Parathyroid adenoma (tissue), 2 donors: ENCODE measurements at regions not wholly inside any gene's neighbourhood (a gene's known extent, or its start where the extent isn't known, plus 50 kb on each side); places are given as distances from the start of the nearest gene placed in this dataset.

Experiments
- H2AFZ ChIP-seq: fragments of 300-600 bp; sonication (generic); one replicate; pipeline ENCODE4 v1.7.0; 2017; ENCODE audit warnings: antibody characterized with exemption, mild to moderate bottlenecking
- H3K27ac ChIP-seq: fragments of 300-600 bp; sonication (generic); one replicate; pipeline ENCODE4 v1.7.0; 2017
- H3K27me3 ChIP-seq: fragments of 300-600 bp; sonication (generic); one replicate; pipeline ENCODE4 v1.7.0; 2017; ENCODE audit warnings: low read length; ENCODE audit not compliant: control insufficient read depth, insufficient read depth
- H3K36me3 ChIP-seq: fragments of 300-600 bp; sonication (generic); one replicate; pipeline ENCODE4 v1.7.0; 2017; ENCODE audit warnings: low read length; ENCODE audit not compliant: control insufficient read depth, insufficient read depth
- H3K4me1 ChIP-seq: fragments of 300-600 bp; sonication (generic); one replicate; pipeline ENCODE4 v1.7.0; 2017; ENCODE audit warnings: control low read depth
- H3K4me2 ChIP-seq: fragments of 300-600 bp; sonication (generic); one replicate; pipeline ENCODE4 v1.7.0; 2017; ENCODE audit warnings: low read length
- H3K4me3 ChIP-seq: fragments of 300-600 bp; sonication (generic); one replicate; pipeline ENCODE4 v1.7.0; 2017; ENCODE audit warnings: low read depth, low read length
- H3K79me2 ChIP-seq: fragments of 300-600 bp; sonication (generic); one replicate; pipeline ENCODE4 v1.7.0; 2017; ENCODE audit warnings: control low read depth
- H3K9ac ChIP-seq: fragments of 300-600 bp; sonication (generic); one replicate; pipeline ENCODE4 v1.7.0; 2017; ENCODE audit warnings: mild to moderate bottlenecking
- H3K9me3 ChIP-seq: fragments of 300-600 bp; sonication (generic); one replicate; pipeline ENCODE4 v1.7.0; 2017; ENCODE audit warnings: low read length; ENCODE audit not compliant: control insufficient read depth
- TF ChIP-seq, protein P1 (sequence below): fragments of 300-600 bp; sonication (generic); IDR thresholded peaks from one replicate; pipeline ENCODE4 v1.7.0; 2017; ENCODE audit warnings: antibody characterized with exemption, mild to moderate bottlenecking
- donor health status: primary hyperparathyroidism.

DNA sequence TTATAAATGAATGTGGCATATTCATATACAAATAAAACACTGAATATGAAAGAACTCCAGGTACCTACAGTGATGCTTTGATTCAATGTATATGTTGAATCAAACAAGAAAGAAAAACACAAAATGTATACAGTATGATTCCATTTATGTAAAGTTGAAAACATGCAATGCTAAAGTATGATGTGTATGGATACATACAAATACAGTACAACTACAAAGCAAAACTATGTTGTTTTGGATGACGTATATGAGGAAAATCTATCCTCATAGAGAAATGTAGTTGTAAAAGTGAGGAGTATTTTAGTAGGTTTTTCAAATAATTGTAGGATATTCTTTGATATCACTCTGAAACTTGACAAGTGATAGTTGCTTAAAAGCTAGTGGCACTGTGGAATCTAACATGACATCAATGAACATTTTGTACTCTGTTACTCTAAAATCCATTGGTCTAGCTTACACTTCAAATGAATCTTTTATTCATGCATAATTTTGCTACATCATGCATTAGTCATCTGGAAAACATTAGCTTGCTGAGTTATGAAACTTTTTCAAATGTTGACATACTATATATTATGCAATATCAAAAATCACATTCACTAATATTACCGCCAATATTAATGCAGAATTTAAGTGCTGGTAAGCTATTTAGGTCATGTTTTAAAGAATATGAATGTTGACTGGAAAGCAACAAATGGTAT is 278.1 kb upstream of the CHRNA7 start:
- no peak overlapping the region for H2AFZ ChIP-seq
- TF ChIP-seq, protein P1, sequence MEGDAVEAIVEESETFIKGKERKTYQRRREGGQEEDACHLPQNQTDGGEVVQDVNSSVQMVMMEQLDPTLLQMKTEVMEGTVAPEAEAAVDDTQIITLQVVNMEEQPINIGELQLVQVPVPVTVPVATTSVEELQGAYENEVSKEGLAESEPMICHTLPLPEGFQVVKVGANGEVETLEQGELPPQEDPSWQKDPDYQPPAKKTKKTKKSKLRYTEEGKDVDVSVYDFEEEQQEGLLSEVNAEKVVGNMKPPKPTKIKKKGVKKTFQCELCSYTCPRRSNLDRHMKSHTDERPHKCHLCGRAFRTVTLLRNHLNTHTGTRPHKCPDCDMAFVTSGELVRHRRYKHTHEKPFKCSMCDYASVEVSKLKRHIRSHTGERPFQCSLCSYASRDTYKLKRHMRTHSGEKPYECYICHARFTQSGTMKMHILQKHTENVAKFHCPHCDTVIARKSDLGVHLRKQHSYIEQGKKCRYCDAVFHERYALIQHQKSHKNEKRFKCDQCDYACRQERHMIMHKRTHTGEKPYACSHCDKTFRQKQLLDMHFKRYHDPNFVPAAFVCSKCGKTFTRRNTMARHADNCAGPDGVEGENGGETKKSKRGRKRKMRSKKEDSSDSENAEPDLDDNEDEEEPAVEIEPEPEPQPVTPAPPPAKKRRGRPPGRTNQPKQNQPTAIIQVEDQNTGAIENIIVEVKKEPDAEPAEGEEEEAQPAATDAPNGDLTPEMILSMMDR = no peak
- no peak overlapping the region for H3K27ac ChIP-seq
- no peak overlapping the region for H3K9ac ChIP-seq
- no peak overlapping the region for H3K4me2 ChIP-seq
- H3K4me3 ChIP-seq = no peak overlapping the region
- no peaks in the 10 kb centered on the region for H3K36me3 ChIP-seq
- H3K4me1 ChIP-seq = no peaks in the 10 kb centered on the region
- no peaks in the 10 kb centered on the region for H3K9me3 ChIP-seq
- H3K79me2 ChIP-seq = no peaks in the 10 kb centered on the region
- no peaks in the 10 kb centered on the region for H3K27me3 ChIP-seq

DNA sequence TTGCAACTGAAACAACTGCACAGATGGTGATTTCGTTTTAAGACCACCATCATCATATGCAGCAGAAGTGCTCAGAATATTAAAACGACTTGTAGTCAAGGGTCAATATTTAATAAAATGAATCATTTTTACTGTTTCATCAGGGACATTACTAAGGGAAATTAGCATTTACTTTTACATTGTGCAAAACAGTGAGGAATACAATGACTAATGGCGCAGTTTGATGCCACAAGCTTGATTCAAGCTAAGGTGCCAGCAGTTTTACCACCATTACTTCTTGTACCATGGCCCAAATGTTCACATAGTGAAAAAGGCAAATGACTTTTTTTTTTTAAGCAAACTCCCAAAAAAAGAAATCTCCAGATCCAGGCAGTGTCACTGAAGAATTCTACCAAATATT is 277.4 kb upstream of the CHRNA7 start:
- Histone ChIP-seq H3K9me3 (no peaks in the 10 kb centered on the region), H3K4me1 (no peaks in the 10 kb centered on the region), H3K36me3 (no peaks in the 10 kb centered on the region), H3K4me2 (no peak overlapping the region), H3K27me3 (no peaks in the 10 kb centered on the region), H3K9ac (no peak overlapping the region), H3K79me2 (no peaks in the 10 kb centered on the region), H3K4me3 (no peak overlapping the region), H3K27ac (no peak overlapping the region), H2AFZ (no peak overlapping the region)
- TF ChIP-seq, protein P1 = no peak

DNA sequence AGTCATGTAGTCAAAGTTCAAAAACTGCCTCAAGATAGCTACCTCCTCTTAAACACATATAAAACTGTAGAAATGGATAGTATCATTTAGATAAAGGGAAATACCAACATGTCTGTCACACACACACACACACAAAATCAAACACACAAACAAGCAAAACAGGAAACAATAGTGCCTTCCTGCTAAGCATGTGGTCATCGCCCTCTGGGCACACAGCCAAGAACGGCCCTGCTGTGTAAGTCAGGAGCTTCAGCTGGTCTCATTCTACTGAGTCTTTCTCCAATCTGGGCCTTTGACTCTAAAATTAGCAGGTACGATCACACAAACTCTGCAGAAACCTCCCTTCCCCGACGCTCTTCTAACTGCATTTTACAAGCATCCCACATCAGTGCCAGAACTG is 272.2 kb upstream of the CHRNA7 start:
- H3K27me3 ChIP-seq = no peaks in the 10 kb centered on the region
- H3K36me3 ChIP-seq = no peaks in the 10 kb centered on the region
- H3K27ac ChIP-seq = no peak overlapping the region
- H3K4me3 ChIP-seq = no peak overlapping the region
- H3K9ac ChIP-seq = no peak overlapping the region
- no peak overlapping the region for H2AFZ ChIP-seq
- H3K4me1 ChIP-seq = no peaks in the 10 kb centered on the region
- no peak overlapping the region for H3K4me2 ChIP-seq
- no peaks in the 10 kb centered on the region for H3K9me3 ChIP-seq
- H3K79me2 ChIP-seq = peaks cover 2% of the 10 kb centered on the region
- TF ChIP-seq, protein P1 = no peak

GRCh38 chr15:31768055-31768454 is 262.3 kb upstream of the CHRNA7 start:
- H3K27me3 ChIP-seq = no peaks in the 10 kb centered on the region
- H3K36me3 ChIP-seq = no peaks in the 10 kb centered on the region
- H3K79me2 ChIP-seq = no peaks in the 10 kb centered on the region
- no peak overlapping the region for H3K27ac ChIP-seq
- H3K4me2 ChIP-seq = no peak overlapping the region
- no peaks in the 10 kb centered on the region for H3K4me1 ChIP-seq
- H2AFZ ChIP-seq = no peak overlapping the region
- H3K9ac ChIP-seq = no peak overlapping the region
- no peak overlapping the region for H3K4me3 ChIP-seq
- H3K9me3 ChIP-seq = no peaks in the 10 kb centered on the region
- TF ChIP-seq, protein P1 = no peak

- Histone ChIP-seq H3K27ac (no peak overlapping the region), H3K4me3 (no peak overlapping the region), H3K27me3 (no peaks in the 10 kb centered on the region), H3K9ac (no peak overlapping the region), H3K79me2 (no peaks in the 10 kb centered on the region), H3K36me3 (no peaks in the 10 kb centered on the region), H3K4me1 (no peaks in the 10 kb centered on the region), H3K4me2 (no peak overlapping the region), H3K9me3 (no peaks in the 10 kb centered on the region), H2AFZ (no peak overlapping the region)
- TF ChIP-seq, protein P1 = no peak
These were observed 256.3 kb upstream of the CHRNA7 start for GRCh38 chr15:31774045-31774444.
